A549 (cell line): ENCODE measurements at regions not wholly inside any gene's neighbourhood (a gene's known extent, or its start where the extent isn't known, plus 50 kb on each side); places are given as distances from the start of the nearest gene placed in this dataset.

Experiments
- ATAC-seq, 2 experiments: fragments of 200-7000 bp in 1 of 2; fragments of >200 bp in 1 of 2; cut with Nextera tagmentation in 1 of 2; cut with Tn5 transposase in 1 of 2; 3 replicates each; pipeline versions ENCODE4 v1.8.0 to v1.9.1; 2018 to 2020; ENCODE audit warnings: mild to moderate bottlenecking in 1 of 2, moderate library complexity in 1 of 2
- CTCF ChIA-PET: fragments of 300-600 bp; sonication (Branson Sonifier 250); formaldehyde crosslinking; extraction: SDS; loops from one replicate; lab custom pipeline; 2021; ENCODE audit warnings: antibody characterized with exemption, inconsistent platforms; lab: Yijun Ruan, JAX
- POLR2A ChIA-PET: fragments of 350-600 bp; formaldehyde crosslinking; extraction: SDS; loops from one replicate; lab custom pipeline; 2021; ENCODE audit warnings: antibody characterized with exemption, inconsistent platforms; lab: Yijun Ruan, JAX
- DNase-seq, 2 experiments: peaks; one replicate each; pipeline versions ENCODE4 v3.0.0 to v3.0.0-alpha.2; 2011 to 2016; ENCODE audit warnings: low read depth in 1 of 2, low spot score in 1 of 2
- FAIRE-seq: peaks from 2 replicates; lab custom pipeline; 2011; peaks lifted over from hg19 to GRCh38; lab: Jason Lieb, UNC
- H3K27ac ChIP-seq, 2 experiments: fragments of >200 bp; sonication (Bioruptor Twin); formaldehyde crosslinking; 3 replicates each; pipeline ENCODE4 v1.5.1; 2016 to 2017
- H3K4me1 ChIP-seq: fragments of >200 bp; sonication (Bioruptor Twin); formaldehyde crosslinking; 3 replicates; pipeline ENCODE4 v1.6.1; 2016
- H3K4me2 ChIP-seq: fragments of >200 bp; sonication (Bioruptor Twin); formaldehyde crosslinking; 3 replicates; pipeline ENCODE4 v1.6.1; 2016
- H3K4me3 ChIP-seq: fragments of >200 bp; sonication (Bioruptor Twin); formaldehyde crosslinking; 3 replicates; pipeline ENCODE4 v1.5.1; 2016
- H3K9me3 ChIP-seq: fragments of >200 bp; sonication (Bioruptor Twin); formaldehyde crosslinking; 3 replicates; pipeline ENCODE4 v1.6.1; 2016
- CEBPB ChIP-seq, 2 experiments: fragments of >200 bp in 1 of 2; sonication (Bioruptor Twin) in 1 of 2; formaldehyde crosslinking in 1 of 2; IDR thresholded peaks; 2 replicates each; pipeline ENCODE4 v1.6.1; 2012 to 2016
- CHD2 ChIP-seq: fragments of 150-350 bp; IDR thresholded peaks from 2 replicates; pipeline ENCODE4 v1.6.1; 2014; ENCODE audit warnings: low read length; ENCODE audit not compliant: partially characterized antibody
- CTCF ChIP-seq: fragments of >200 bp; sonication (Bioruptor Twin); formaldehyde crosslinking; IDR thresholded peaks from 3 replicates; pipeline ENCODE4 v1.5.1; 2016
- EHF ChIP-seq: fragments of 250-450 bp; sonication (Bioruptor Pico); IDR thresholded peaks from 2 replicates; pipeline ENCODE4 v1.5.0; 2020; ENCODE audit warnings: mild to moderate bottlenecking
- ELK1 ChIP-seq: fragments of 150-350 bp; IDR thresholded peaks from 2 replicates; pipeline ENCODE4 v1.6.1; 2014; ENCODE audit warnings: low read depth, mild to moderate bottlenecking, low read length
- ESRRA ChIP-seq: fragments of 150-350 bp; IDR thresholded peaks from 2 replicates; pipeline ENCODE4 v1.6.1; 2014; ENCODE audit warnings: mild to moderate bottlenecking, low read length, borderline replicate concordance
- FOSB ChIP-seq: fragments of 250-450 bp; sonication (Bioruptor Pico); IDR thresholded peaks from 2 replicates; pipeline ENCODE4 v1.5.0; 2020; ENCODE audit warnings: mild to moderate bottlenecking, moderate library complexity
- FOXS1 ChIP-seq: fragments of 250-450 bp; sonication (Bioruptor Pico); IDR thresholded peaks from 2 replicates; pipeline ENCODE4 v1.5.0; 2020; ENCODE audit warnings: mild to moderate bottlenecking, moderate library complexity
- HEYL ChIP-seq: fragments of 250-450 bp; sonication (Bioruptor Pico); IDR thresholded peaks from 2 replicates; pipeline ENCODE4 v1.8.0; 2021; ENCODE audit warnings: mild to moderate bottlenecking, moderate library complexity
- HOXA7 ChIP-seq: fragments of 250-450 bp; sonication (Bioruptor Pico); IDR thresholded peaks from 2 replicates; pipeline ENCODE4 v1.5.0; 2020; ENCODE audit warnings: mild to moderate bottlenecking, moderate library complexity
- HOXB5 ChIP-seq: fragments of 250-450 bp; sonication (Bioruptor Pico); IDR thresholded peaks from 2 replicates; pipeline ENCODE4 v1.5.0; 2020; ENCODE audit warnings: mild to moderate bottlenecking, moderate library complexity
- JUN ChIP-seq, 2 experiments: fragments of >200 bp; sonication (Bioruptor Twin); formaldehyde crosslinking; IDR thresholded peaks; 2 replicates in 1 of 2; 3 replicates in 1 of 2; pipeline ENCODE4 v1.6.1; 2016 to 2017
- KDM5A ChIP-seq: fragments of 200-600 bp; sonication (generic); IDR thresholded peaks from 2 replicates; pipeline ENCODE4 v1.6.1; 2016; ENCODE audit warnings: antibody characterized with exemption, mild to moderate bottlenecking
- MAX ChIP-seq: IDR thresholded peaks from 2 replicates; pipeline ENCODE4 v1.6.1; 2012
- NFE2L2 ChIP-seq: fragments of 150-350 bp; conservative IDR thresholded peaks from 2 replicates; pipeline ENCODE4 v1.6.1; 2014; ENCODE audit warnings: low read length
- POLR2A ChIP-seq: IDR thresholded peaks from 2 replicates; pipeline ENCODE4 v1.6.1; 2012; ENCODE audit warnings: mild to moderate bottlenecking, low read length
- POLR2AphosphoS2 ChIP-seq: conservative IDR thresholded peaks from 2 replicates; pipeline ENCODE4 v1.6.1; 2012; ENCODE audit warnings: low read length, improper control_type of control experiment, inconsistent platforms
- RAD21 ChIP-seq, 2 experiments: fragments of >200 bp in 1 of 2; sonication (Bioruptor Twin) in 1 of 2; formaldehyde crosslinking in 1 of 2; IDR thresholded peaks in 1 of 2; conservative IDR thresholded peaks in 1 of 2; 2 replicates in 1 of 2; 3 replicates in 1 of 2; pipeline ENCODE4 v1.6.1; 2012 to 2018; ENCODE audit warnings: inconsistent platforms in 1 of 2
- RARB ChIP-seq: fragments of 250-450 bp; sonication (Bioruptor Pico); IDR thresholded peaks from 2 replicates; pipeline ENCODE4 v1.8.0; 2021; ENCODE audit warnings: mild to moderate bottlenecking, moderate library complexity
- RCOR1 ChIP-seq: fragments of 150-350 bp; IDR thresholded peaks from 2 replicates; pipeline ENCODE4 v1.6.1; 2014; ENCODE audit warnings: antibody characterized with exemption, low read length, low read depth
- REST ChIP-seq: fragments of 200-600 bp; sonication (generic); IDR thresholded peaks from 2 replicates; pipeline ENCODE4 v1.6.1; 2016; ENCODE audit warnings: antibody characterized with exemption, mild to moderate bottlenecking, moderate library complexity
- RNF2 ChIP-seq: fragments of 200-600 bp; sonication (generic); IDR thresholded peaks from 2 replicates; pipeline ENCODE4 v1.6.1; 2016; ENCODE audit warnings: low read depth, mild to moderate bottlenecking, antibody characterized with exemption, moderate library complexity, borderline replicate concordance
- TP53 ChIP-seq: fragments of 250-450 bp; sonication (Bioruptor Pico); IDR thresholded peaks from 2 replicates; pipeline ENCODE4 v1.5.0; 2021; ENCODE audit warnings: mild to moderate bottlenecking, moderate library complexity
- ZNF302 ChIP-seq: fragments of 250-450 bp; sonication (Bioruptor Pico); IDR thresholded peaks from 2 replicates; pipeline ENCODE4 v1.9.0; 2021; ENCODE audit warnings: inconsistent platforms, mild to moderate bottlenecking, moderate library complexity
- ZSCAN20 ChIP-seq: fragments of 250-450 bp; sonication (Bioruptor Pico); IDR thresholded peaks from 2 replicates; pipeline ENCODE4 v1.8.0; 2022; ENCODE audit warnings: mild to moderate bottlenecking, moderate library complexity
- WGBS: methylation state at CpG from one replicate; pipeline ENCODE4 v1.1.6; 2017; ENCODE audit errors: missing lambda C conversion rate; 5-methylcytosine and 5-hydroxymethylcytosine counted together
- TF ChIP-seq, protein P1 (sequence below): fragments of >200 bp; sonication (Bioruptor Twin); formaldehyde crosslinking; IDR thresholded peaks from 3 replicates; pipeline ENCODE4 v1.6.1; 2016

DNA sequence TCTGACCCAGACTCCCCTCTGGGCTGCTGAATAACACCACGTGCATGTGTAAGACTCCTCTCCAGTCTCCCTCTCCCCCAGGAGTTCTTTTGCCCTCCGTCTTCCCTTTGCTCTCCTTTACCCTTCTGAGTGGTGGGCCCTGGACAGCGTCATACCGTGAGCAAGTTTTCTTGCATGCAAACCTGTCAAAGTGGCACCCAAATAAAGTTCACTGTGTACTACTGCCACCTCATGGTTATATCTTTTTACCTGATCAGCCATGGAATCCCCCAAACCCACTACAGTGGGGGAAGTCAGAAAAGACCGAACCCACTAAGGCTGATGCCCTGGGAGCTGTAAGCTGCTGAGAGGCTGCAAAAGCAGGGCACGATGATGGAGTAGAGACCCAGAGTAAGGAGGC, 131.1 kb upstream of the VRK1 start:
- ATAC-seq (no peak), FAIRE-seq (no peak), DNase-seq (no peak)
- no peak overlapping the region for H3K4me3 ChIP-seq
- ChIA-PET POLR2A (no interaction called here), CTCF (interaction anchor here (0.6 to 1.1 kb wide), 3 partner anchors 9 to 100 kb away, joined by 3 read pairs; no protein-coding TSS in a partner anchor)
- WGBS = 6% methylated on average over 6 of the region's 6 CpGs
- H3K4me2 ChIP-seq = no peak overlapping the region
- no peaks in the 10 kb centered on the region for H3K9me3 ChIP-seq
- no peak for TF ChIP-seq ZSCAN20
- TF ChIP-seq POLR2AphosphoS2 = no peak
- no peak for TF ChIP-seq JUN (IDR thresholded peaks at IDR 0.05)
- no peak for TF ChIP-seq ESRRA
- TF ChIP-seq RARB (CRISPR knock-in tag) = no peak
- no peak for TF ChIP-seq POLR2A
- TF ChIP-seq CTCF = no peak
- TF ChIP-seq KDM5A = no peak
- no peak overlapping the region for H3K27ac ChIP-seq
- no peaks in the 10 kb centered on the region for H3K4me1 ChIP-seq

DNA sequence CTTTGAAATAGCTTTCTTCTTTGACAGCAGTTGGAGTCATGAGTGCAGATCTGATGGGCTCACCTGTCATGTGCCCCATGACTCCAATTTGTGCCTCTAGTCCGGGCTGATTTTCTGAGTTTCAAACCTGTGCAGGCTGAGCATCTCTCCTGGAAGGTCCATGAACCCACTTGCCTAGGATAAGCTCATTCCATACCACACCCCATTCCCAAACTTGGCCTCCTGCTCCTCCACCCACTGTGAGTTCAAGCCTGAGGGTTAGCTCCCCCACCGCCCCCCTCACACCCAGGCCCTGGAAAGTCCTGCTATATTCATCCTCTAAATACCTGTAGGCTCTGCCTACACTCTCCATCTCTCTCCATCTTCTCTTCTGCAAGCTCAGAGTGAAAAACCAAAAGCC, 126.8 kb upstream of the VRK1 start:
- ATAC-seq = no peak
- DNase-seq = no peak
- ChIA-PET CTCF (interaction anchor here (0.9 to 1.2 kb wide), 3 partner anchors 22 to 71 kb away, joined by 3 read pairs; no protein-coding TSS in a partner anchor), POLR2A (no interaction called here)
- WGBS = 0% methylated on average over 2 of the region's 2 CpGs
- Histone ChIP-seq H3K4me2 (no peak overlapping the region), H3K9me3 (no peaks in the 10 kb centered on the region), H3K27ac (no peak overlapping the region), H3K4me1 (no peaks in the 10 kb centered on the region), H3K4me3 (no peak overlapping the region)
- no peak for TF ChIP-seq ELK1
- no peak for TF ChIP-seq HOXB5 (CRISPR knock-in tag)
- TF ChIP-seq POLR2A = no peak
- no peak for TF ChIP-seq HOXA7 (CRISPR knock-in tag)
- TF ChIP-seq CEBPB (IDR thresholded peaks at IDR 0.05) = no peak
- TF ChIP-seq RCOR1 = no peak
- FAIRE-seq = no peak

GRCh38 chr14:96671218-96671617, 126.0 kb upstream of the VRK1 start:
- Histone ChIP-seq H3K4me1 (no peaks in the 10 kb centered on the region), H3K4me3 (no peak overlapping the region), H3K9me3 (no peaks in the 10 kb centered on the region), H3K27ac (no peak overlapping the region)
- WGBS = 0% methylated on average over 3 of the region's 3 CpGs
- ChIA-PET POLR2A (no interaction called here), CTCF (no interaction called here)
- DNase-seq = no peak
- TF ChIP-seq NFE2L2 (no peak), REST (no peak), RNF2 (no peak), EHF (CRISPR knock-in tag) (no peak), FOSB (CRISPR knock-in tag) (no peak), CHD2 (no peak), HOXB5 (CRISPR knock-in tag) (no peak), RAD21 (conservative IDR thresholded peaks at IDR 0.05 in 1 of 2, IDR thresholded peaks at IDR 0.05 in 1 of 2) (no peak), FOXS1 (CRISPR knock-in tag) (no peak), MAX (no peak), JUN (IDR thresholded peaks at IDR 0.05) (no peak), HEYL (CRISPR knock-in tag) (no peak), TP53 (CRISPR knock-in tag) (no peak), ZNF302 (CRISPR knock-in tag) (no peak)
- TF ChIP-seq, protein P1, sequence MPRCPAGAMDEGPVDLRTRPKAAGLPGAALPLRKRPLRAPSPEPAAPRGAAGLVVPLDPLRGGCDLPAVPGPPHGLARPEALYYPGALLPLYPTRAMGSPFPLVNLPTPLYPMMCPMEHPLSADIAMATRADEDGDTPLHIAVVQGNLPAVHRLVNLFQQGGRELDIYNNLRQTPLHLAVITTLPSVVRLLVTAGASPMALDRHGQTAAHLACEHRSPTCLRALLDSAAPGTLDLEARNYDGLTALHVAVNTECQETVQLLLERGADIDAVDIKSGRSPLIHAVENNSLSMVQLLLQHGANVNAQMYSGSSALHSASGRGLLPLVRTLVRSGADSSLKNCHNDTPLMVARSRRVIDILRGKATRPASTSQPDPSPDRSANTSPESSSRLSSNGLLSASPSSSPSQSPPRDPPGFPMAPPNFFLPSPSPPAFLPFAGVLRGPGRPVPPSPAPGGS = no peak
- TF ChIP-seq, all 56 proteins: peak for 0
- ATAC-seq (no peak), FAIRE-seq (no peak)
- no peak overlapping the region for H3K4me2 ChIP-seq
